ENCODE measurements at regions not wholly inside any gene's neighbourhood (a gene's known extent, or its start where the extent isn't known, plus 50 kb on each side); places are given as distances from the start of the nearest gene placed in this dataset.

DNA sequence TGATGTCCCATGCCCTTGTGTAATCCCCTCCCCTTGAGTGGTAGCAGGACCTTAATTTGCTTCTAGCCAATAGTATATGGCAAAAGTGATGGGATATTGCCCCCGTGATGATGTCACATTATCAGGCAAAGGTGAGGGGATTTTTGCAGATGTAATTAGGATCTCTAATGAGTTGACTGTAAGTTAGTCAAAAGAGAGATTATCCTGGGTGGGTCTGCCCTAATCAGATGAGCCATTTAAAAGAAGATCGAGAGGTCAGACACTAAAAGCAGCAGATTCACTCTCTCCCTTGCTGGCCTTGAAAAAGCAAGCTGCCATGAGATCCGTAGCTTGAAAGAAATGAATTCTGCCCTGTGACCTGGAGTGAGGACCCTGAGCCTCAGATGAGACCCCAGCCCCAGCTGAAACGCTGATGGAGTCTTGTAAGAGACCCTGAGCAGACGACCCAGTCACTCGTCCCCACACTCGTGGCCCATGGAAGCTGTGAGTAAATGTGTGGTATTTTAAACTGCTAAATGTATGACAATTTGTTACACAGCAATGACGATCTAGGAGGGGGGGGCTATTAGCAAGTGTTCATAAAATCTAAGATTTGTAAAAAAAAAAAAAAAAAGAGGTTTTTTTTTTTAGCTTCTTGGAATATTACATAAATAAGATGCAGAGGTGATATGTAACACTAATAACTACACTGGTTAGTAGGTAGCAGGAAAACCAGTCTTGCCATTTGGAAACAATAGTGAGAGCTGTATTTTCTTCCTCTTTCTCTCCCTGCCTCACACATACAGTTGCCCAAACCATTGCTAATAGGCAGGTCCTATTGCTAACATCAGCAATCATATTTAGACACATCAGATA lies 50.3 kb upstream of the TARBP1 start:
- TF ChIP-seq, protein P1, sequence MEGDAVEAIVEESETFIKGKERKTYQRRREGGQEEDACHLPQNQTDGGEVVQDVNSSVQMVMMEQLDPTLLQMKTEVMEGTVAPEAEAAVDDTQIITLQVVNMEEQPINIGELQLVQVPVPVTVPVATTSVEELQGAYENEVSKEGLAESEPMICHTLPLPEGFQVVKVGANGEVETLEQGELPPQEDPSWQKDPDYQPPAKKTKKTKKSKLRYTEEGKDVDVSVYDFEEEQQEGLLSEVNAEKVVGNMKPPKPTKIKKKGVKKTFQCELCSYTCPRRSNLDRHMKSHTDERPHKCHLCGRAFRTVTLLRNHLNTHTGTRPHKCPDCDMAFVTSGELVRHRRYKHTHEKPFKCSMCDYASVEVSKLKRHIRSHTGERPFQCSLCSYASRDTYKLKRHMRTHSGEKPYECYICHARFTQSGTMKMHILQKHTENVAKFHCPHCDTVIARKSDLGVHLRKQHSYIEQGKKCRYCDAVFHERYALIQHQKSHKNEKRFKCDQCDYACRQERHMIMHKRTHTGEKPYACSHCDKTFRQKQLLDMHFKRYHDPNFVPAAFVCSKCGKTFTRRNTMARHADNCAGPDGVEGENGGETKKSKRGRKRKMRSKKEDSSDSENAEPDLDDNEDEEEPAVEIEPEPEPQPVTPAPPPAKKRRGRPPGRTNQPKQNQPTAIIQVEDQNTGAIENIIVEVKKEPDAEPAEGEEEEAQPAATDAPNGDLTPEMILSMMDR (IDR thresholded peaks at IDR 0.05) = no peak
- no peak for TF ChIP-seq POLR2A (IDR thresholded peaks at IDR 0.05)
- no peaks in the 10 kb centered on the region for H3K36me3 ChIP-seq
- no peaks in the 10 kb centered on the region for H3K27me3 ChIP-seq
- peak overlapping the region in 3 of 4 donors; percentile 96 to 99 (median 98) for H3K27ac ChIP-seq
- H3K9me3 ChIP-seq = no peaks in the 10 kb centered on the region
- no peak overlapping the region for H3K4me3 ChIP-seq
- 82 to 87% methylated on average over 8 of the region's 8 CpGs for WGBS, 2 donors
- peaks cover 47 to 70% (median 52%) of the 10 kb centered on the region in 3 donors for H3K4me1 ChIP-seq
- intact Hi-C loops (cut with DNase I) = no loop called here
- no peak for DNase-seq
